ENCODE measurements at regions not wholly inside any gene's neighbourhood (a gene's known extent, or its start where the extent isn't known, plus 50 kb on each side); places are given as distances from the start of the nearest gene placed in this dataset.

GRCh38 chr10:106520698-106521097, 643.8 kb downstream of the SORCS1 start:
- FAIRE-seq, result no peak

DNA sequence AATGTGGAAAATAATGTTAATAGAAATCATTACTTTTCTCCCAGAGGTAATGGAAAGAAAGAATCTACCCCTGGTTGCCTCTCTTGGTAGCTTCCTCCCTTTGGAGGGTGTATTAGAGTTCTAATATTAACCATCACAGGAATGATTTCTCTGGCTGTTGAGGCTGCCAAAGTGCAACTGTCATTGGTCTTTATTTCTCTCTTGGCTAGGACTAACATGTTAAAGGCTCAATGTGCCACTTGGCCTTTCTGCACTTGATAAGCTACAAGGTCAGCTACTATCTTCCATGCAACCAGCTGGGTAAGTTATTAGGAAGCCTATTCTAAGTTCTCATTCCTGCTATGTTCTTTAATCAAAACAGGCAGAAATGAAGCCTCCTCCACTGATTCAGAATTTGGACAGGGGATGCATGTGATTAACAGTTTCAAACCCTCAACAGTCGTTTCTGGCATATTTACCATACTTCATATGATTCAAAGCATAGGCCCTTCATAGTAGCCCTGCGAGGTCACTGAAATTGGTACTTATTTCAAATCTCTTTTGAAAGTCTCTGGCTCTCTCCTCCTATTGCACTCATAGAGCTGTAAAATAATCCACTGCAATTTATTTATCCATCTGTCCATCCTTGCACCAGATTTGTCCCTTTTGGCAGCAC, 645.0 kb downstream of the SORCS1 start:
- FAIRE-seq, result no peak

DNA sequence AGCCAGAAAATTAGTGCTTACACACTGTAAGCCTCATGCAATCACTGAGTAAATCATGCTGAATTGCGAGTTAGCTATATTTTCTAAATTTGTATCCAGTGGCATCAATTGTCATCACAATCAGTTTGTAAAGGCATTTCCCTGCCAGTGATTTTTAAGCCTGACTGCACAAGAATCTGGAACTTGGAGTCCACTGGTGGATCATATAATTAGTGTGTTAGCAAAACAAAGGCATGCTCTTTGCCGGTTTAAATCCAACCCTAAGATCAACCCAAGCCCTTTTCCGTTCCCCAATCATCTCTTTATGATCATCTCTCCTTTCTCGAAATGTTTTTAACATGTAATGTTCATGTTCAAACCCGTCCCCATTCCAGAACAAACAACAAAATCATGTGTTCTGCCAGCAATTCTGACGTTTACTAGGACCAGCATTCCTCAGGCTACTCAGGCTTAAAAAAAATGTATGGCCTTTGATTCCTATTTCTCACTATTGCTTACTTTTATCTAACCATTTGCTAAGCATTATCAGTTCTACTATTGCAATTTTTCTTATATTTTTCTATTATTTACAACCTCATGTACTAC, 649.2 kb downstream of the SORCS1 start:
- FAIRE-seq, result no peak

- no peak for FAIRE-seq
Measured at GRCh38 chr10:106513352-106513771, 651.1 kb downstream of the SORCS1 start.

DNA sequence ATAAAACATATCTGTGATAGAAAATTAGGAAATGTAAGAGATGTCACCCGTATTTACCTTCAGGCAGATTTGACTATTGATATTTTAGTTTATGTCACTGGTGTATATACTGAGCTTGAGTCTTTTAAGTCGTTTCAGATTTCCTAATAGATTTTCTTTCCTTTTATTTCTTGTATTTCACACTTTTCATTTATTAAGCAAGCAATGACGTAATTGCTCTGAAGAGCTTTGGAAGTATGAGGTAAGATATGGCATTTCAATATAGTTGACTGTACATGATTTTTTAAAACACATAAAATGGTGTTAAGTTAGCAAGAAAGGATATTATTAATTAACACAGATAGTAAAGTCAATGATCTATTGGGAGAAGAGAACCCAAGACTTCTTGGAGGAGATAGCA, 652.6 kb downstream of the SORCS1 start:
- FAIRE-seq, result no peak

- no peak for FAIRE-seq
Measured at GRCh38 chr10:106508950-106509349, 655.6 kb downstream of the SORCS1 start.

- FAIRE-seq, result no peak
Measured at GRCh38 chr10:106506526-106507283, 657.8 kb downstream of the SORCS1 start.

DNA sequence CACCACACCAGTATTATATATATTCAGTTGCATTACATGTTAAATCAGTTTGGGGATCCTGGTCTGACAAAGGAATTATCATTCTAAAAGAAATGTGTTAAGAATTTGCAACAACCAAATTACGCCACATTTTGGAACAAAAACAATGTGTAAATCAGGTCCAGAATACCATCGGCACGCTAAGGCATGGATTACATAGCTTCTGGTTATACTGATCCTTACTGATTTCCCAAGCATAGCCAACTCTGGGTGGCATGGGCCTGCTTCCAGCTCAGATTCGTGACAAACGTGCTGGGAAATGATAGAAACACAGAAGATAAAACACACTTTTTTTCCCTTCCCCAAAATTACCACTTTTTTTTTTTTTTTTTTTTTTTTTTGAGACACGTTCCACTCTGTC, 660.0 kb downstream of the SORCS1 start:
- no peak for FAIRE-seq

GRCh38 chr10:106502641-106503040, 661.9 kb downstream of the SORCS1 start:
- no peak for FAIRE-seq

- FAIRE-seq, result no peak
Measured at GRCh38 chr10:106500925-106501525, 663.5 kb downstream of the SORCS1 start.

DNA sequence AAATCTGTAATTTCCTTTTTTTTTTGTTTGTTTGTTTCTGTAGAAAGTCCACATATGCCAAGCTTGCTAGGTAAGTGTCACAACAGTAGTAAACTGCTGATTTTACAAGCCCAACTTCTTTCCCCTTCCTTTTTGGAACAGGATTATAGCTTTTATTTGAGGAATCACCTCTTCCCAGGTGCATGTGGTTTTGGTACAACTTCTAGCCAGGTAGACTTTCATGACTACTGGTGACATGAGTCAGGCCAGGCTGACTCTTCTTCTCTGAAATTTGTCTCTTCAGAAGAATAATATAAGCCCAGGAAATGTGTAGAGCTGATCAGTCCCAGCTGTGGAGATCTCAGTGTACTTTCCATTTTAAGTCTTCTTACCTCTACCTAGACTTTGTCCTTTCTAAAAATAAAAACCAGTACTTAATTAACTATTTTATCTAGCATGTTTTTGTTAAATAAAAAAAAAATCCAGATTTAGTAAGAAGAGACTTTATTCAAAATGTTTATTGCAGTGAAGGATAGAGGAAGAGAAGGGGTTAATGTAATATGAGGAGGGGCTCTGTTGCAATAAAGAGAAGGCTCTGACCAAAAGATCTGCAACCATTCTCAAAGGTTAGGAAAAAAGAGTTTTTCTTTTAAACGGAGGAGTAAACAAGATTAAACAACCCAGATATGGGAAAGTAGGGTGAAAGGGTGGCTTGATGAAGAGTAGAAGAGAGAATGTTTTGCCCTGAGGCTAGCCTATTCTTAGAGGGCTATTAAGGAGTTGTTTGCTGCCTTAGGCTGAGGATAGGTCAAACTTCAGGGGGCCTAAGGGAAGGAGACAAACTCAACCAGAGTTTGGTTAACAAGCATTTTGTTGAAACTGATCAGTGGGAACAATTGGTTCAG, 664.2 kb downstream of the SORCS1 start:
- FAIRE-seq, result no peak

DNA sequence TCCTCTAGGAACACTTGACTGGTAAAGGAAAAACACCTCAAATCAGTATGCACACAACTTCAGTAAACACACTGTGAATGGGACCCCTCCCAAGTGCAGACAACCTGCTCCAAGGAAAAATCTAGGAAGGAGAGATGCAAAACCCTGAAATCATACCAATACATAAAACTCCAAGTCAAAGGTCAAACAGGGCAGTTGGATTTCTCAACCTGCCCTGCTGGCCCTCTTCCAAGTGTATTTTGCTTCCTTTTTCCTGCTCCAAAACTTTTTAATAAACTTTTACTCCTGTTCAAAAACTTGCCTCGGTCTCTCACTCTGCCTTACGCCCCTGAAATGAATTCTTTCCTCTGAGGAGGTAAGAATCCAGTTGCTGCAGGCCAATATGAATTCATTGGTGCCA, 665.1 kb downstream of the SORCS1 start:
- no peak for FAIRE-seq

GRCh38 chr10:106498675-106499074, 665.8 kb downstream of the SORCS1 start:
- FAIRE-seq, result no peak

GRCh38 chr10:106495931-106496330, 668.6 kb downstream of the SORCS1 start:
- no peak for FAIRE-seq

- FAIRE-seq, result no peak
Measured at GRCh38 chr10:106493751-106494150, 670.8 kb downstream of the SORCS1 start.

GRCh38 chr10:106493226-106493625, 671.3 kb downstream of the SORCS1 start:
- FAIRE-seq, result no peak

DNA sequence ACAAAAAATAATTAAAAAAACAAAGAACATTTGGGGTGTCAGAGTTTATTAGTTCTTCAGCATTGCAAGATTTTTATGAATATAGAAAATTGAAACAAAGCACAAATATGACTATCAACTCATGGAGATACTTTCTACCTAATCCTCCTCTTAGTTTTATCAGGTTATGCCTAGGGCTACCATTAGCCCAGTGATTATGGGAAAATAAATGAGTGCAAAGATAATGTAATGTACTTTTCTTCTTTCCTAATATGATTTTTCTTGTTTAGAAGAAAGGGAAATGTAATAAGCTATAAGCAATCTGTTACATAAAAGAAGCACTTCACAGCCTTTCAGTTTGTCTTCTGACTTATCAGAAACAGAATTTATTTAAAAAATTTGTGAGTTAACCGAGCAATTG, 676.8 kb downstream of the SORCS1 start:
- no peak for FAIRE-seq

- FAIRE-seq, result no peak
Measured at GRCh38 chr10:106481598-106482275, 682.8 kb downstream of the SORCS1 start.

DNA sequence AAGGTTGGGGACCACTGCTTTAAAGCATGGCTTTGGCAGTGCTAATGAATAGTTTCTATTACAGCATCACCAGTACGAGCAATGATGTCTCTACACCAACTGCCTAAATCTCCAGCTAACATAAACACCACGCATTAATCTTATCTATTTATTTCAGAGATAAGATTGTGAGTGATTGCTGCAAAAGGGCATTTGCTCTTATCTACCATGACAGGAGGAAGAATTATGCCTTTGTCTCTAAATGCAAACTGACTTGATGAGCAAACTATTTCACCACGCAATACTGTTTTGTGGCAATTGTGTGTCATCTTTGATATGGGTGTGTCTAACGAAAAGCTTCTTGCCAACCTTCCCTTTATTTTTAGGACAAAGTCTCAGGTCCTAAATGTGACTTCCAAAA, 684.9 kb downstream of the SORCS1 start:
- FAIRE-seq, result no peak

DNA sequence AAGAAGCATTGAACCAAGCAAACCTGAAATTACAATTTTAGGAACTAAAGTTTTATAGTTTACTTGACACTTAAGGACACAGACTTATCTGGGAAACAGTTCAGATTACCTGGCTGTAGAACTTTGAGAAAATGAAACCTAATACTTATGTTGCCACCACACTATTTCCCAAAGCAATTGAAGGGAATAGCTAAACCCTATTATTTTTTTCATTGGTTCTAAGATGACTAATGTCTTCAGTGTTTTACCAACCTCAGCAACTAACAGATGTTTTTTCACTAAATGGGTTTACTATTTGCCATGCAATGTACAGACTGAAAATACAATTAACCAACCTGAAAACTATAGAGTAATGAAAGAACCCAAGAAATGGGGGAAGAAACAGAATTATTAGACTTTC, 689.6 kb downstream of the SORCS1 start:
- no peak for FAIRE-seq

- FAIRE-seq, result no peak
Measured at GRCh38 chr10:106473129-106473685, 691.3 kb downstream of the SORCS1 start.

- FAIRE-seq, result no peak
Measured at GRCh38 chr10:106467506-106467905, 697.0 kb downstream of the SORCS1 start.
